WTC11 (cell line): ENCODE measurements at regions not wholly inside any gene's neighbourhood (a gene's known extent, or its start where the extent isn't known, plus 50 kb on each side); places are given as distances from the start of the nearest gene placed in this dataset.

ENCODE experiments used
- CREM ChIP-seq: sonication (generic); formaldehyde crosslinking; IDR thresholded peaks from 2 replicates; pipeline ENCODE4 v1.8.1; 2022; ENCODE audit warnings: mild to moderate bottlenecking, missing genetic modification reagents, moderate library complexity
- HMGA2 ChIP-seq: fragments of 250-450 bp; sonication (Bioruptor Pico); IDR thresholded peaks from 2 replicates; pipeline ENCODE4 v1.4.0; 2021; ENCODE audit warnings: mild to moderate bottlenecking, moderate library complexity
- NFYB ChIP-seq: sonication (generic); formaldehyde crosslinking; conservative IDR thresholded peaks from 2 replicates; pipeline ENCODE4 v1.8.0; 2022; ENCODE audit warnings: low read depth, missing genetic modification reagents
- SOX15 ChIP-seq: fragments of 250-450 bp; sonication (Bioruptor Pico); IDR thresholded peaks from 2 replicates; pipeline ENCODE4 v1.9.0; 2021; ENCODE audit warnings: mild to moderate bottlenecking
- TEAD1 ChIP-seq: sonication (generic); formaldehyde crosslinking; IDR thresholded peaks from 2 replicates; pipeline ENCODE4 v1.8.0; 2022; ENCODE audit warnings: mild to moderate bottlenecking, missing genetic modification reagents
- ZNF121 ChIP-seq: sonication (generic); formaldehyde crosslinking; IDR thresholded peaks from 2 replicates; pipeline ENCODE4 v1.8.0; 2023; ENCODE audit warnings: missing genetic modification reagents
- ZNF416 ChIP-seq: fragments of 250-450 bp; sonication (Bioruptor Pico); IDR thresholded peaks from 2 replicates; pipeline ENCODE4 v1.9.0; 2021; ENCODE audit warnings: mild to moderate bottlenecking, inconsistent platforms
- TF ChIP-seq, protein P1 (sequence below): fragments of 200-600 bp; IDR thresholded peaks from 2 replicates; pipeline ENCODE4 v1.8.0; 2022; ENCODE audit warnings: antibody characterized with exemption
- TF ChIP-seq, protein P2 (sequence below): sonication (generic); formaldehyde crosslinking; IDR thresholded peaks from 2 replicates; pipeline ENCODE4 v1.8.0; 2022; ENCODE audit warnings: mild to moderate bottlenecking, missing genetic modification reagents

DNA sequence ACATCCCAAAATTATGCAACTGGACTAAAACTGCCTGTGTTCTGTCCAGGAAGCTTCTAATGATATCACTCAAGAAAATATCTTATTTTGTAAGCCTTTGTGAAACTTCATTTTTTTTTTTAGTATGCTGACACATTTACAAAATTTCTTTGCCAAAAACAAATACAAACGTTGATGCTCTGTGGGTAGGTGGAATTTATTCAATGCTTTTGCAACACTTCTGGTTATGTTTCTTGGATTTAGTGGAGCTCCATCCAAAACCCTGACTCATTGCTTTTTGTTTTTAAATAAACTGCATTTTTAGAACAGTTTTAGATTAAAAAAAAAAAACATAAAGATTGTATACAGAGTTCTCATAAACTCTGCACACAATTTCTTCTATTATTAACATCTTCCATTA, 250.9 kb upstream of the MAOA start:
- TF ChIP-seq, protein P1, sequence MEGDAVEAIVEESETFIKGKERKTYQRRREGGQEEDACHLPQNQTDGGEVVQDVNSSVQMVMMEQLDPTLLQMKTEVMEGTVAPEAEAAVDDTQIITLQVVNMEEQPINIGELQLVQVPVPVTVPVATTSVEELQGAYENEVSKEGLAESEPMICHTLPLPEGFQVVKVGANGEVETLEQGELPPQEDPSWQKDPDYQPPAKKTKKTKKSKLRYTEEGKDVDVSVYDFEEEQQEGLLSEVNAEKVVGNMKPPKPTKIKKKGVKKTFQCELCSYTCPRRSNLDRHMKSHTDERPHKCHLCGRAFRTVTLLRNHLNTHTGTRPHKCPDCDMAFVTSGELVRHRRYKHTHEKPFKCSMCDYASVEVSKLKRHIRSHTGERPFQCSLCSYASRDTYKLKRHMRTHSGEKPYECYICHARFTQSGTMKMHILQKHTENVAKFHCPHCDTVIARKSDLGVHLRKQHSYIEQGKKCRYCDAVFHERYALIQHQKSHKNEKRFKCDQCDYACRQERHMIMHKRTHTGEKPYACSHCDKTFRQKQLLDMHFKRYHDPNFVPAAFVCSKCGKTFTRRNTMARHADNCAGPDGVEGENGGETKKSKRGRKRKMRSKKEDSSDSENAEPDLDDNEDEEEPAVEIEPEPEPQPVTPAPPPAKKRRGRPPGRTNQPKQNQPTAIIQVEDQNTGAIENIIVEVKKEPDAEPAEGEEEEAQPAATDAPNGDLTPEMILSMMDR: no peak
- TF ChIP-seq TEAD1 (CRISPR knock-in tag) (no peak), NFYB (no peak), CREM (CRISPR knock-in tag) (no peak), SOX15 (no peak), ZNF416 (CRISPR knock-in tag) (no peak), HMGA2 (no peak), ZNF121 (CRISPR knock-in tag) (no peak)
- TF ChIP-seq, protein P2, sequence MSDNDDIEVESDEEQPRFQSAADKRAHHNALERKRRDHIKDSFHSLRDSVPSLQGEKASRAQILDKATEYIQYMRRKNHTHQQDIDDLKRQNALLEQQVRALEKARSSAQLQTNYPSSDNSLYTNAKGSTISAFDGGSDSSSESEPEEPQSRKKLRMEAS (CRISPR knock-in tag): no peak
